ENCODE measurements at regions not wholly inside any gene's neighbourhood (a gene's known extent, or its start where the extent isn't known, plus 50 kb on each side); places are given as distances from the start of the nearest gene placed in this dataset.

DNA sequence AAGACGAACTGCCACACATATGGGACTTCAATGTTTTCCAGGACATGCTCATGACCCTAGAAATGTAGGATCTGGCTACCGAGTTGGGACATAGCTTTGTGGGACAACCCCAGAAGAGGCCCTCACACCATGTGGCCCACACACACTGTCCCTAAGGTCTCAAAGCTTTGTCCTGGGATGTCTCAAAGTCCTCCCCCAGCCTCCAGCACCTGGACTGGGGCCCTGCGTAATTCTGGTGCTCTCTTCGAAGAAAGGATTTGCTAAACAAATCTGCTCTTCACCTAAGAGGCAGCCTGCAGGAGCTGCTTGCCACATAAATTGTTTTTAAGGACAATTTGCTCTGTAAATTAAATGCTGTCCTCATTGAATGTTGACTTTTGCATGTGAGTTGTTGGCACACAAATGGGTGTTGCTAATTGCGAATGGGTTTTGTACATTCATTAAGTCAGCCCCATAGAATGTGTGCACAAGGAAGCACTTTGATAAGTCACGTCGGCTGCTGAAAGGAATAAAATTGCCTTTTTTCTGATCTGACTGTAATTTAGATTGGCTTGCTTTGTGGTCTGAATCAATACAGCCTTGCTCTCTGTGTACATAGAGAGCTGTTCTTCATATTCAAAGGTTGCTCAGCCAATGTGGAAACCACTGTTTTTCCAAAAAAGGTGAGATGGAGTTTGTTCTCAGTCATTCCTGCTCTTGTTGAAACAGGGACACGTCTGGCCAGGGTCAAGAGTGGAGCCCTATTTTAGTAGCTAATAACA, 161.6 kb upstream of the PWP1 start:
- TF ChIP-seq, protein P1, sequence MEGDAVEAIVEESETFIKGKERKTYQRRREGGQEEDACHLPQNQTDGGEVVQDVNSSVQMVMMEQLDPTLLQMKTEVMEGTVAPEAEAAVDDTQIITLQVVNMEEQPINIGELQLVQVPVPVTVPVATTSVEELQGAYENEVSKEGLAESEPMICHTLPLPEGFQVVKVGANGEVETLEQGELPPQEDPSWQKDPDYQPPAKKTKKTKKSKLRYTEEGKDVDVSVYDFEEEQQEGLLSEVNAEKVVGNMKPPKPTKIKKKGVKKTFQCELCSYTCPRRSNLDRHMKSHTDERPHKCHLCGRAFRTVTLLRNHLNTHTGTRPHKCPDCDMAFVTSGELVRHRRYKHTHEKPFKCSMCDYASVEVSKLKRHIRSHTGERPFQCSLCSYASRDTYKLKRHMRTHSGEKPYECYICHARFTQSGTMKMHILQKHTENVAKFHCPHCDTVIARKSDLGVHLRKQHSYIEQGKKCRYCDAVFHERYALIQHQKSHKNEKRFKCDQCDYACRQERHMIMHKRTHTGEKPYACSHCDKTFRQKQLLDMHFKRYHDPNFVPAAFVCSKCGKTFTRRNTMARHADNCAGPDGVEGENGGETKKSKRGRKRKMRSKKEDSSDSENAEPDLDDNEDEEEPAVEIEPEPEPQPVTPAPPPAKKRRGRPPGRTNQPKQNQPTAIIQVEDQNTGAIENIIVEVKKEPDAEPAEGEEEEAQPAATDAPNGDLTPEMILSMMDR (IDR thresholded peaks at IDR 0.05), result no peak

DNA sequence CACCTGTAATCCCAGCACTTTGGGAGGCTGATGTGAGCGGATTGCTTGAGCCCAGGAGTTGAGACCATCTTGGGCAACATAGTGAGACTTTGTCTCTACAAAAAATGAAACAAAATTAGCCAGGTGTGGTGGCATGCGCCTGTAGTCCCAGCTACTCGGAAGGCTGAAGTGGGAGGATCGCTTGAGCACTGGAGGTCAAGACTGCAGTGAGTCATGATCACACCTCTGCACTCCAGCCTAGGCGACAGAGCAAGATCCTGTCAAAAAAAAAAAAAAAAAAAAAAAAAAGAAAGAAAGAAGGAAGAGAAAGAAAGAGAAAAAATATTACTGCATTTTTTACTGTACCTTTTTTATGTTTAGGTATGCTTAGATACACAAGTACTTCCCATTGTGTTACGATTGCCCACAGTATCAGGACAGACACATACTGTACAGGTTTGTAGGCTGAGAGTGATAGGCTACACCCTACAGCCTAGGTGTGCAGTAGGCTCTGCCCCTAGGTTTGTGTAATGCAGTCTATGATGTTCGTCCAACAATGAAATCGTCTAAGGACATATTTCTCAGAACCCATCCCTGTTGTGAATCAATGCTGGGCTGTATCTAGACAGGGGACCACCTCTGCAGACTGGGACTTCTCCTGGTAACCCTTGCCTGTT, 160.4 kb upstream of the PWP1 start:
- TF ChIP-seq, protein P1 (IDR thresholded peaks at IDR 0.05), result no peak

DNA sequence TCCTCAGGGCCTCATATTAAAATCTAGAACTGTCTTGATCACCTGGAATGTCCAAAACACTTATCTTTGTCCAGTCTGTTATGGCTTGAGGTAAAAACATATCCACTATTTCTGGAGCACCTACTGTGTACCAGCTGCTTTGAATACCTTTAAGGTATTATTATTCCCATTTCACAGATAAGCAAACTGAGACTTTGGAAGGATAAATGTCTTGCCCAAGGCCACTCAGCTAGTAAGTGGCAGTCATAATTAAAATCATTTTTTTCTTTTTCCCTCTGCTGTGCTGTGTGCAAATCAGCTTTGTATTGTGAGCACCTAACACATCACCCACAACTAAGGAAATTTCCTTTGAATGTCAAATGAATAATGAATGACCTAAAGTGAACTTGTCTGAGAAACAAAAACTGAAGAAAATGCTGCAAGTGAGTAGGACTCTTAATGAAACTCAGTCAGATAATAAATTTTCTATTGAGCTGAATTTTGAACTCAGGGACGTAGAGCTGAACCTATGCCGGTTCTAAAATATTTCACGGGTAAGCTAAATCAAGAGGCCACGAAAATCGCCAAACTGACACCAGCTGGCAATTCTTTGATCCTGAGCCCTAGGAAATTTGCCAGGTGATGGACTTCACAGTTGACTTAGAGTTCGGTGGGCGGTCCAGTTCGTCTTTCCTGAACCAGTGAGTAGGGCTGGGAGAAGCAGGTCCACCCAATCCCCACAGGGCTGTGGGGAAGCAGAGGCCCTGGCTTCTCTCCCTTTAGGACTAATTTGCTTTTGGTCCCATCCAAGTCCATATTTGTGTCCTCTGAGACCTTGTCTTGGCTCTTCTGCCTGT, 159.7 kb upstream of the PWP1 start:
- TF ChIP-seq, protein P1 (IDR thresholded peaks at IDR 0.05), result no peak

DNA sequence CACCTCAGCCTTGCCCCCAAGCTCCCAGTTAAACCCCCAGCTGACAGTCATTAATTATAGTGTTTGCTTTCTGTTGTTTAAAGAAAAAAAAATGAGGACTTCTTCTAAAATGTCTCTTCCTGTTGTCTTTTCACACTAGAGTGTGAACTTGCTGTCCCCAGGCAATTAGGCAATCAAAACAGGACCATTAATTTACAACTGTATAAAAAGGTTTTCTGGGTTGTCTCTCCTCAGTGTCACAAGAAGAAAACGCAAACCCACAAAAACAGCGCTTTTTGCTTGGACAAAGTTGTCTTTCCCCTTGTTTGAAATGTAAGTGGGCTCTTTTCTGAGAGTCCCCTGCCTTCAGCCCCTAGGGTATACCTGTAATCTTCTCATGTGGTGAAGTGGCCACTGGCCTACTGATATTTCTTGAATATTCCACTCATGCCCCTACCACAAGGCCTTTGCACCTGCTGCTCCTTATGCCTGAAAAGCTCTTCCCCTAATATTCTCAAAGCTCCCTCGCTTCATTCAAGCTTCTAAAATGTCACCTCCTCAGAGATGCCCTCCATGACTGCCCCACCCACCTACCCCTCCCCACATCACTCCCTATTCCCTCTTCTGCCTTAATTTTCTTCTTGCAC, 158.9 kb upstream of the PWP1 start:
- TF ChIP-seq, protein P1 (IDR thresholded peaks at IDR 0.05), result no peak

DNA sequence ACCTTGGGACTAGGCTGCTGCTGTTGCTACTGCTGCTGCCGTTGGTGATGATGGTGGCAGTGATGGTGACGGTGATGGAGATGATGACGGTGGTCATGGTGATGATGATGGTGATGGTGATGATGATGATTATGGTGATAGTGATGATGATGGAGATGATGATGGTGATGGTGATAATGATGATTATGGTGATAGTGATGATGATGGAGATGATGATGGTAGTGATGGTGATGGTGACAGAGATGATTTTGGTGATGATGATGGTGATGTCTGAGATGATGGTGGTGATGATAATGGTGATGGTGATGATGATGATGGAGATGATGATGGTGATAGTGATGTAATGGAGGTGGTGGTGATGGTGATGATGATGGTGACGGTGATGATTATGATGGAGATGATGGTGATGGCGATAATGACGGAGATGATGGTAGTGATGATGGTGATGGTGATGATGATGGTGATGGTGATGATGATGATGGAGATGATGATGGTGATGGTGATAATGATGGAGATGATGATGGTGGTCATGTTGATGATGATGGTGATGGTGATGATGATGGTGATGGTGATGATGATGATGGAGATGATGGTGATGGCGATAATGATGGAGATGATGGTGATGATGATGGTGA, 156.8 kb upstream of the PWP1 start:
- TF ChIP-seq, protein P1 (IDR thresholded peaks at IDR 0.05), result no peak

DNA sequence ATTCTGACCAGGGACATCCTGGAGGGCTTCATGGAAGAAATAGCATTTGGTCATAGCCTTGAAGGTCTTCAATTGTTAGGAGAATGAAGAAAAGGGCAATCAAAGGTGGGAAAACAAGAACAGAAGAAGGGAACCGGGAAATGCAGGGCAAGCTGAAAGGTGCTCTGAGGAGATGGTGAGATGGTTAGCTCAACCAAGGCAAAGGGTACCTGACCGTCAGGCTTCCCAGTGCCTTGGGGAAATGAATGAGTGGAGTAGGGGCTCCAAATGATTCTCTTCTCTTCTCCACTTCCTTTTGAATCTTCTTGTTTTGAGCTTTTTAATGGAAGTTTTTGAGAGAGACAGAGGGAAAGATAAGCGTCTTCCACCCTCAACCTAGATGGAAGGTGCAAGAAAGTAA, 155.6 kb upstream of the PWP1 start:
- TF ChIP-seq, protein P1 (IDR thresholded peaks at IDR 0.05), result no peak

DNA sequence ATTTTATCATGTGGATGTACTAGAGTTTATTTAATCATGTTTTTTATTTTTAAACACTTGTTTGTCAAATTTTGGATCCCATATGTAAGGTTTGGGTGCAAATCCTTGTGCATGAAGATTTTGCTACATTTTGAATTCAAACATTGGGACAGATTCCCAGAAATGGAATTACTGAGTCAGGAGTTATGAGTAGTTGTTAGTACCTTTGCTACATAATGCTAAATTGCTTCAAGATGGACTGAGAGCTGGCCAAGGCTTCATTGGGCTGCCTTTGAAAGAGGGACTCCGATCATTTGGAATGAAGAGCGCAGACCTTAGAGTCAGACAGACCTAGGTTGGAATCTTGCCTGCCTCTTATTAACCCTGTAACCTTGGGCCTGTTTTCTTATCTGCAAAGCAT, 154.9 kb upstream of the PWP1 start:
- TF ChIP-seq, protein P1 (IDR thresholded peaks at IDR 0.05), result no peak

Measured in LNCAP (cell line).